B cell (primary cell): ENCODE measurements at regions not wholly inside any gene's neighbourhood (a gene's known extent, or its start where the extent isn't known, plus 50 kb on each side); places are given as distances from the start of the nearest gene placed in this dataset.
"Not testable (repeated sequence)": the region's sequence is repeated elsewhere in the genome, so short reads cannot be mapped to it uniquely, and the experiment has no call there.

Source experiments
- ATAC-seq: fragments of 200-7000 bp; cut with Tn5 transposase; one replicate; pipeline ENCODE4 v1.10.0; 2021; ENCODE audit warnings: low read depth, mild to moderate bottlenecking, moderate number of reproducible peaks, moderate library complexity
- CTCF ChIA-PET: fragments of 350-600 bp; sonication (Branson Sonifier 250); formaldehyde crosslinking; loops from one replicate; lab custom pipeline; 2021; ENCODE audit warnings: antibody characterized with exemption, inconsistent platforms; lab: Charles Lee
- POLR2A ChIA-PET: fragments of 350-600 bp; sonication (Branson Sonifier 250); formaldehyde crosslinking; loops from one replicate; lab custom pipeline; 2021; ENCODE audit warnings: antibody characterized with exemption; lab: Charles Lee
- DNase-seq: peaks from one replicate; pipeline ENCODE4 v3.0.0; 2013
- H2AFZ ChIP-seq: 2 replicates; pipeline ENCODE4 v1.6.1; 2012; ENCODE audit warnings: mild to moderate bottlenecking, low read depth, low read length; ENCODE audit not compliant: insufficient read depth, poor library complexity, severe bottlenecking
- H3K27ac ChIP-seq, 2 donors: 1 replicate in 1 of 2; 2 replicates in 1 of 2; pipeline ENCODE4 v1.5.1; 2012 to 2013; ENCODE audit warnings: low read length in 2 of 2, mild to moderate bottlenecking in 2 of 2, moderate library complexity in 1 of 2
- H3K27me3 ChIP-seq, 4 experiments: fragments of 200-600 bp in 1 of 4; sonication (generic) in 1 of 4; replicated peaks in 1 of 4; 1 replicate in 2 of 4; 2 replicates in 2 of 4; pipeline versions ENCODE4 v1.6.1 to v1.7.0; 2013 to 2016; ENCODE audit warnings: low read length in 3 of 4, mild to moderate bottlenecking in 2 of 4, mixed read lengths in 1 of 4, moderate library complexity in 1 of 4; ENCODE audit not compliant: insufficient read depth in 4 of 4, control insufficient read depth in 3 of 4; ENCODE audit errors: control extremely low read depth in 1 of 4
- H3K36me3 ChIP-seq, 2 experiments: replicated peaks in 1 of 2; 1 replicate in 1 of 2; 2 replicates in 1 of 2; pipeline versions ENCODE4 v1.6.1 to v1.7.1; 2013; ENCODE audit warnings: low read length in 1 of 2; ENCODE audit not compliant: insufficient read depth in 2 of 2, control insufficient read depth in 1 of 2; ENCODE audit errors: control extremely low read depth in 1 of 2, extremely low read depth in 1 of 2
- H3K4me1 ChIP-seq, 2 donors: fragments of 200-600 bp in 1 of 2; sonication (generic) in 1 of 2; 1 replicate in 1 of 2; 2 replicates in 1 of 2; pipeline versions ENCODE4 v1.5.1 to v1.6.1; 2013 to 2017; ENCODE audit warnings: low read length in 2 of 2; ENCODE audit not compliant: control insufficient read depth in 2 of 2, insufficient read depth in 2 of 2
- H3K4me2 ChIP-seq: replicated peaks from 2 replicates; pipeline ENCODE3; 2012; ENCODE audit warnings: mild to moderate bottlenecking, low read depth, low read length; ENCODE audit not compliant: poor library complexity, severe bottlenecking
- H3K4me3 ChIP-seq, 5 experiments: fragments of 200-600 bp in 1 of 5; sonication (generic) in 1 of 5; 1 replicate in 3 of 5; 2 replicates in 2 of 5; pipeline versions ENCODE4 v1.5.1 to v1.7.0; 2011 to 2016; ENCODE audit warnings: low read length in 4 of 5, mild to moderate bottlenecking in 4 of 5, low read depth in 2 of 5, control low read depth in 1 of 5, moderate library complexity in 1 of 5; ENCODE audit not compliant: insufficient read depth in 1 of 5; ENCODE audit errors: control extremely low read depth in 1 of 5, extremely low read depth in 1 of 5
- H3K79me2 ChIP-seq: fragments of 200-600 bp; sonication (generic); one replicate; pipeline ENCODE4 v1.6.0; 2016; ENCODE audit warnings: low read length; ENCODE audit not compliant: control insufficient read depth, insufficient read depth
- H3K9ac ChIP-seq: fragments of 200-600 bp; sonication (generic); 2 replicates; pipeline ENCODE4 v1.6.1; 2017; ENCODE audit warnings: mild to moderate bottlenecking, low read length, moderate library complexity
- H3K9me3 ChIP-seq, 3 donors: one replicate each; pipeline versions ENCODE4 v1.6.1 to v1.7.1; 2013; ENCODE audit warnings: low read length in 2 of 3; ENCODE audit not compliant: control insufficient read depth in 2 of 3, insufficient read depth in 1 of 3; ENCODE audit errors: control extremely low read depth in 1 of 3
- H4K20me1 ChIP-seq: 2 replicates; pipeline ENCODE4 v1.6.0; 2012; ENCODE audit warnings: mild to moderate bottlenecking, low read length; ENCODE audit not compliant: insufficient read depth, control insufficient read depth, poor library complexity, severe bottlenecking
- H3K27ac Mint-ChIP-seq: one replicate; pipeline ENCODE4 v1.8.0; 2021; ENCODE audit warnings: mixed read lengths
- H3K27me3 Mint-ChIP-seq: one replicate; pipeline ENCODE4 v1.8.0; 2021; ENCODE audit warnings: mixed read lengths
- H3K4me1 Mint-ChIP-seq: one replicate; pipeline ENCODE4 v1.8.0; 2021; ENCODE audit warnings: mixed read lengths
- H3K4me3 Mint-ChIP-seq: one replicate; pipeline ENCODE4 v1.8.0; 2021; ENCODE audit warnings: mixed read lengths
- H3K9me3 Mint-ChIP-seq: one replicate; pipeline ENCODE4 v1.8.0; 2022; ENCODE audit warnings: mixed read lengths; ENCODE audit not compliant: insufficient read depth
- EZH2 ChIP-seq: IDR thresholded peaks from 2 replicates; pipeline ENCODE4 v1.6.1; 2012; ENCODE audit warnings: borderline replicate concordance, low read depth, mild to moderate bottlenecking, moderate library complexity, low read length; ENCODE audit not compliant: insufficient read depth, poor library complexity, severe bottlenecking
- WGBS: methylation state at CpG from one replicate; pipeline ENCODE4 v1.1.5; 2013; ENCODE audit warnings: missing lambda C conversion rate; ENCODE audit not compliant: insufficient coverage; 5-methylcytosine and 5-hydroxymethylcytosine counted together
- intact Hi-C: fragments of 100-400 bp; cut with micrococcal nuclease; formaldehyde crosslinking; loops from one replicate; pipeline ENCODE4 v1.10.0; 2022
- TF ChIP-seq, protein P1 (sequence below): fragments of 200-600 bp; IDR thresholded peaks from one replicate; pipeline ENCODE4 v1.8.0; 2022; ENCODE audit warnings: antibody characterized with exemption, mild to moderate bottlenecking

DNA sequence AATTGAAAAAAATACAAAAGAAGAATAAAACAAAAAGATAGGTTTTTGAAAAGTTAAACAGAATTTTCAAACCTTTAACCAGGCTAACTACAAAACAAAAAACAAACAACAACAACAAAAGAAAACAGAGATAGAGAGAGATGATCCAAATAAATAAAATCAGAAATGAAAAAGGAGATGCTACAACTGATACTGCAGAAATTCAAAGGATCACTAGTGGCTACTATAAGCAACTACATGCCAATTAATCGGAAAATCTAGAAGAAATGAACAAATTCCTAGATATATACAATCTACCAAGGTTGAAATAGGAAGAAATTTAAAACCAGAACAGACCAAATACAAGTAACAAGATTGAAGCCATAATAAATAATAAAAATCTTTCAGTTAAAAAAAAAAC, 326.8 kb upstream of the VSTM2A start:
- Histone ChIP-seq H3K4me2 (no peak overlapping the region), H3K79me2 (no peaks in the 10 kb centered on the region), H3K4me1 (no peaks in the 10 kb centered on the region), H3K9me3 (peaks cover 0 to 16% (median 2%) of the 10 kb centered on the region in 3 donors), H3K27me3 (no peaks in the 10 kb centered on the region), H3K9ac (no peak overlapping the region), H3K27ac (no peak overlapping the region), H3K4me3 (no peak overlapping the region), H4K20me1 (no peaks in the 10 kb centered on the region), H2AFZ (no peak overlapping the region), H3K36me3 (no peaks in the 10 kb centered on the region)
- intact Hi-C loops = loop anchor here (10.0 kb wide), 1 partner anchor 79 kb away; no protein-coding TSS in a partner anchor
- Mint-ChIP-seq H3K27me3 (no peaks in the 10 kb centered on the region), H3K27ac (no peak overlapping the region), H3K4me3 (no peak overlapping the region), H3K4me1 (no peaks in the 10 kb centered on the region), H3K9me3 (peaks cover 17% of the 10 kb centered on the region)
- no CpG with 5 or more reads among the region's 1 CpG for WGBS
- ChIA-PET CTCF (no interaction called here), POLR2A (no interaction called here)
- no peak for DNase-seq
- no peak for TF ChIP-seq EZH2
- TF ChIP-seq, protein P1, sequence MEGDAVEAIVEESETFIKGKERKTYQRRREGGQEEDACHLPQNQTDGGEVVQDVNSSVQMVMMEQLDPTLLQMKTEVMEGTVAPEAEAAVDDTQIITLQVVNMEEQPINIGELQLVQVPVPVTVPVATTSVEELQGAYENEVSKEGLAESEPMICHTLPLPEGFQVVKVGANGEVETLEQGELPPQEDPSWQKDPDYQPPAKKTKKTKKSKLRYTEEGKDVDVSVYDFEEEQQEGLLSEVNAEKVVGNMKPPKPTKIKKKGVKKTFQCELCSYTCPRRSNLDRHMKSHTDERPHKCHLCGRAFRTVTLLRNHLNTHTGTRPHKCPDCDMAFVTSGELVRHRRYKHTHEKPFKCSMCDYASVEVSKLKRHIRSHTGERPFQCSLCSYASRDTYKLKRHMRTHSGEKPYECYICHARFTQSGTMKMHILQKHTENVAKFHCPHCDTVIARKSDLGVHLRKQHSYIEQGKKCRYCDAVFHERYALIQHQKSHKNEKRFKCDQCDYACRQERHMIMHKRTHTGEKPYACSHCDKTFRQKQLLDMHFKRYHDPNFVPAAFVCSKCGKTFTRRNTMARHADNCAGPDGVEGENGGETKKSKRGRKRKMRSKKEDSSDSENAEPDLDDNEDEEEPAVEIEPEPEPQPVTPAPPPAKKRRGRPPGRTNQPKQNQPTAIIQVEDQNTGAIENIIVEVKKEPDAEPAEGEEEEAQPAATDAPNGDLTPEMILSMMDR = no peak
- ATAC-seq = no peak

DNA sequence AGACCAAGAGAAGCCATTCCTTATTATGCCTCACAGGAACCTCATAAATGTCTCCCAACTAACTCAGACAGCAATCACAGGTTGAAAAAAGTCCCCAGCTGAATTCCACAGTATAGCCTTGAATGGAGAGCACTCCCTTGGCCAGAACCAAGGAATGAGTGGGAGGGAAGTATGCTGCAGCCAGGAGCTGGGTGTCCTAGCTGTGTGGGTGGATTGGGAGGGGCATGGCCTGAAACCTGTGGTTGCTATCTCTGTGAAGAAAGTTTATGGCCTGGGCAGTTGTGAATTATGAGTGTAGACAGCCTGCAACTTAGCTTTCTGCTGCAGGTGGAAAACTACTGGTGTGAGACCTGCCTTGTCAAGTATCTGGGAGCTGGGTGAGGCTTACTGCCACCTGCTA, 316.1 kb upstream of the VSTM2A start:
- H3K9ac ChIP-seq, H3K4me1 Mint-ChIP-seq, H3K27ac Mint-ChIP-seq, H3K4me2 ChIP-seq, H3K79me2 ChIP-seq, H4K20me1 ChIP-seq, H2AFZ ChIP-seq, DNase-seq, intact Hi-C loops, H3K27ac ChIP-seq, H3K4me1 ChIP-seq, H3K4me3 Mint-ChIP-seq, H3K9me3 ChIP-seq, H3K9me3 Mint-ChIP-seq, H3K27me3 Mint-ChIP-seq, CTCF ChIA-PET, POLR2A ChIA-PET, H3K27me3 ChIP-seq, H3K36me3 ChIP-seq, ATAC-seq, H3K4me3 ChIP-seq: not testable (repeated sequence)
